Dedifferentiated amniotic fluid mesenchymal stem cell (primary cell): ENCODE measurements at regions not wholly inside any gene's neighbourhood (a gene's known extent, or its start where the extent isn't known, plus 50 kb on each side); places are given as distances from the start of the nearest gene placed in this dataset.

ENCODE experiments used
- DNase-seq: peaks from one replicate; pipeline ENCODE4 v3.0.0-alpha.2; 2016; ENCODE audit errors: extremely low spot score

GRCh38 chr1:87560601-87561360, 232.1 kb downstream of the LMO4 start:
- no peak for DNase-seq

- DNase-seq, result no peak
Observed at GRCh38 chr1:87563211-87563610, 234.5 kb downstream of the LMO4 start.

GRCh38 chr1:87565861-87566260, 237.2 kb downstream of the LMO4 start:
- no peak for DNase-seq

GRCh38 chr1:87568005-87568404, 239.3 kb downstream of the LMO4 start:
- no peak for DNase-seq

GRCh38 chr1:87568911-87569310, 240.2 kb downstream of the LMO4 start:
- no peak for DNase-seq

- DNase-seq, result no peak
Observed at GRCh38 chr1:87572008-87572407, 243.3 kb downstream of the LMO4 start.

GRCh38 chr1:87572891-87573290, 244.2 kb downstream of the LMO4 start:
- no peak for DNase-seq

- no peak for DNase-seq
Observed at GRCh38 chr1:87575528-87575927, 246.8 kb downstream of the LMO4 start.

GRCh38 chr1:87578464-87578863, 249.8 kb downstream of the LMO4 start:
- no peak for DNase-seq

- no peak for DNase-seq
Observed at GRCh38 chr1:87583459-87583858, 254.8 kb downstream of the LMO4 start.

- no peak for DNase-seq
Observed at GRCh38 chr1:87584586-87584985, 255.9 kb downstream of the LMO4 start.

GRCh38 chr1:87586501-87586900, 257.8 kb downstream of the LMO4 start:
- no peak for DNase-seq

GRCh38 chr1:87588495-87588894, 259.8 kb downstream of the LMO4 start:
- no peak for DNase-seq

GRCh38 chr1:87591492-87591891, 262.8 kb downstream of the LMO4 start:
- DNase-seq, result no peak

- no peak for DNase-seq
Observed at GRCh38 chr1:87592156-87592555, 263.5 kb downstream of the LMO4 start.

- DNase-seq, result no peak
Observed at GRCh38 chr1:87594736-87595383, 266.2 kb downstream of the LMO4 start.

- DNase-seq, result no peak
Observed at GRCh38 chr1:87595384-87595781, 266.7 kb downstream of the LMO4 start.

- DNase-seq, result no peak
Observed at GRCh38 chr1:87598429-87598828, 269.7 kb downstream of the LMO4 start.

GRCh38 chr1:87599569-87599968, 270.9 kb downstream of the LMO4 start:
- DNase-seq, result no peak

GRCh38 chr1:87600055-87600850, 271.6 kb downstream of the LMO4 start:
- DNase-seq, result no peak

GRCh38 chr1:87600854-87601253, 272.2 kb downstream of the LMO4 start:
- no peak for DNase-seq

- no peak for DNase-seq
Observed at GRCh38 chr1:87603626-87604025, 274.9 kb downstream of the LMO4 start.

- no peak for DNase-seq
Observed at GRCh38 chr1:87612956-87613355, 284.3 kb downstream of the LMO4 start.
